GM18519 (cell line): ENCODE measurements at regions not wholly inside any gene's neighbourhood (a gene's known extent, or its start where the extent isn't known, plus 50 kb on each side); places are given as distances from the start of the nearest gene placed in this dataset.
"Not testable (repeated sequence)": the region's sequence is repeated elsewhere in the genome, so short reads cannot be mapped to it uniquely, and the experiment has no call there.

Experiments
- ATAC-seq: cut with Tn5 transposase; IDR thresholded peaks from one replicate; pipeline ENCODE4 v1.9.1; 2021; ENCODE audit warnings: mild to moderate bottlenecking, moderate library complexity; ENCODE audit not compliant: unreplicated experiment, low FRiP score

DNA sequence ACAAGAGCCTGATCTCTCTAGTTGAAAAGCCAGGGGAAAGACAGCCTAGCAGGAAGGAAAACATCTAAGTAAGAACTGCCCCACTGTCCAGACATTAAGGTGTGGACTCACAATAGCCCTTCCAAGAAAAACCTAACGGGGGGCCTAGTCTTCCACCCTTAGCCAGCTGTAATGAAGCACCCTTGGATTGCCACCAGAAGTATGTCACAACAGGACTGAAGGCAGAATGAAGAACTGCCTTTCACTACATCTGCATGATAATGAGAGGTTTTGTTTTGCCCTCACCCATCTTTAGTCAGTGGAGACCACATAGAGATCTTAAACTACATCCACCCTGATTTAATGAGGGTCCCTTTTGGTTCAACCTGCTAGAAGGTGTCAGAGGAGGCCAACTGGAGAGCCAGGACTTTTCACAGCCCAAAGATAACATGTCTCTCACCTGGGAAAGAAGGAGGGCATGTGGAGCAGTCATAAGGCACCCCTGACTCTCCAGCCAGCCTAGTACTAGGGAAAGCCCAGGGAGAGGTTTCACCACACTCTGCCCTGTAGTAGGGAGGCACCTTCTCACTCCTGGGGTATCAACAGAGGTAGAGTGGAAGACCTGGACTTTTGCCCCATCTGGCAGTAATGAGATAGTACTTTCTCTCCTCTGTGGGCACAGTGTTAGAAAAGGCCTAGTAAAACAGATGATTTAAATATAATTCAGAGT, 1017.4 kb upstream of the MANEA start:
- no peak for ATAC-seq

DNA sequence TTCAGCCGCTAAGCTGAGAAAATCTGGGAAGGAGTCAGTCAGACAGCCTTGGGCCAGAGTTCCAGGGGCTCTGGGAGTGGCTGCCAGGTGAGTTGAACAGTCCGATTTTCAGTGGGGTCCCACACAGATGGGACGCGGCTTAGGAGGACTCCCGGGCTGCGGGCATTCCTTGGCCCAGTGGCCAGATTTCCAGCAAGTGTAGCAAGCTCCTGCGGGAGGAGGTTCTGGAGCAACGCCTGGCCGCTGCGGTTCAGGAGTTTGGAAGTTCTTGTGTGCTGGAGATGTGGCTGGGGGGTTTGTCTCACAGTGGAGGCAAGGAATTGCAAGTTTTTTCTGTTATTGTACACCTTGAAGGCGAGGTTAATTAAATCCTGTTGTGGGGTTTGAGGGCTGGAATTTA, 1020.1 kb upstream of the MANEA start:
- not testable (repeated sequence) for ATAC-seq

DNA sequence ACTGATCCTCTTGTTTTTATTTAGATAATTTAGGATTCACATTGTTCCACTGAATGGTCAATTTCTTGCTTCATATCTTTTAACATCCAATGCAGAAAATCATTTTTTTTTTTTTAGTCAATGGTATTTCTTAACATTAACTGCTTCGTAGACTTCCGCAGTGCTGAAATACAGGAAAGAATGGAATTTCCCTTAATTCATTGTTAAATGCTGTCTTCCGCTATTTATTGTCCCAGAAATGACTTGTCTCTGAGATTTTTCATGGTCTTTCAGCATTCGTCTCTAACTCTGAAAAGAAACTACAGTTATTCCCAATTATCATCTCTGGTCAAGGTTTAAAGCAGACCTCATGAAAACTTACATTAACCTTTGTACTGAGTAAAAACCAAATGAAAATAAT, 1029.1 kb upstream of the MANEA start:
- no peak for ATAC-seq

DNA sequence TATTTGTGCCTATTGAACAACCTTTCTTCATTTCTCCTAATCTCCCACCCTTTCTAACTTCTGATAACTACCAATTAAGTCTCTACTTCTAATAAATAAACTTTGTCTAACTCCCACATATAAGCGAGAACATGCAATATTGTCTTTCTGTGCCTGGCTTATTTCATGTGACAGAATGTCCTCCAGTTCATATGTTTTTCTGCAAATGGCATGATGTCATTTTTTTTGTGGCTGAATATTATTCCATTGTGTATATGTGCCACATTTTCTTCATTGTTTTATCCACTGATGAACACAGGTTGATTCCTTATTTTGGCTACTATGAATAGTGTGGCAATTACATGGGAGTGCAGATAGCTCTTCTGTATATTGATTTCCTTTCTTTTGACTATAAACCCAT, 1041.5 kb upstream of the MANEA start:
- ATAC-seq, result no peak

DNA sequence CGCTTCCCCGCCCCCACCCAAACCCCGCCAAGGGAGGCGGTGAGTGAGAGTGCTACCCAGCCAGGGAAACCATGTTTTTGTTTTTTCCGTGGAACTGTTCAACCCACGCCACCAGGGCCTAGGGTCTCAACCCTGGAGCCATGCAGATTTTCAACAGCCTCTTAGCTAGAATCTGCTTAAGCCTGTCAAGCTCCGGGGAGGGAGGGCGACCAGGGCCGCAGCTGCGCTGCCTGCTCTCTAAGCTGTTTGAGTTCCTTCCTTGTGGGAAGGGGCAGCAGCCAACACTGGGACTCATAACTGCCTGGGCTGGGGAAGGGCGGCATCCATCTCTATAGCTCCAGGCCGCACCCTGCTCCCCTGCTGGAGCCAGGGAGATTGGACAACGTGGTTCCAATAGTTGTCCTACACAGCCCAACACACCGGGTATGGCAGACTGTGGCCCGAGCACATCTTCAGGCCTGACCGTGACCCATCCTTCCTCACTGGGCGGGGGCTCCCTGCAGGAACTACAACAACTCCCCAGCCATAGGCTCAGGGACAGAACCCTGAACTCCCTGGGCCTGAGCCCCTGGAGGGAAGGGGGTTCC, 1065.7 kb upstream of the MANEA start:
- ATAC-seq, result no peak

DNA sequence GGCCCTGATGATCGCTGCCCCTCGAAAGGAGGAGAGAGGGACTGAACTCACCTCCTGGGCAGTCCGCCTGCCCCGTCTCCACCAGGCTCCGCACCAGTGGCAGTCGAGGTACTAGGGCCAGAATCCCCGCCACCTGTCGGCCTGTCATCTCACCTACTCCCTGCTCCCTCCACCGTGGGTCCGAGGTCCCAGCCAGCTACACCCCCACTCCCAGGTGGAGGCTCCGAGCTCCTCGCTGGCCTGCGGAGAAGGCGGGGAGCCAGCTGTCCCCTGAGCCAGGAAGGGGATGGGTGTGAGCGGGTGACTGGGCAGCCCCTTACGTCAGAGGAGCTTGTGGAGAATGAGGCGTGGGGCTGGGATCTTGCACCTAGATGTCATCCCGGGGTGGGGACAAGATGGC, 1066.5 kb upstream of the MANEA start:
- ATAC-seq, result no peak

DNA sequence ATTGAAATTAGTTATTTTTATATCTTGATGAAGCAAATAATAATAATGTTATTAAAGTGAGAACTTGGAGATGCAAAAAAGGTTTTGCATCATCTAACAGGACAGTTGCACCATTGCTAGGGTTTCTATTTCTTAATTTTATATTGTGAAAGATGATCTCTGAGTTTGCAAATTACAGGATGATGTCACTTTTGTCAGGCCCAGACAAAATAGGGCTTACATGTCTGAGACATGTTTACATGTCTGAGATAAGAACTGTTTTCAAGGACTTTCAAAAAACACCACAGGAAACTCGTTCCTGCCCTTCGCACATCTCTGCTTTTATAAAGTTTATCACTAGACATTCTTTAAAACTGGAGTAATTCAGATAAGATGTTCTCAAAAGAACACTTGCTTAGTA, 1075.8 kb upstream of the MANEA start:
- no peak for ATAC-seq

DNA sequence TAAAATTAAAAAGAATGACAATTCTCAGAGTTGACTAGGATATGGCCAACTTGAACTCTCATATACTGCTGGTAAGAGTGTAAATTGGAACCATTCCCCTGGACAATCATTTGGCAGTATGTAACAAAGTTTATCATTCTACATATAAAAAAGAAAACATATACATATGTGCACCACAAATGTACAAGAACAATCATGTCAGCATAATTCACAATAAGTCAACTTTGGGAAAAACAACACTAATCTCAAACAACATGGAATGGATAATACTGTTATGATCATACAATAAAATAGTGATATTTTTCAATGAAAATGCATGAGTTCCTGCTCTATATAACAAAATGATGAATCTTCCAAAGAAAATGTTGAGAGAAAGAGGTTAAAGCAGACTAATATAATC, 1078.7 kb upstream of the EPHA7 start:
- ATAC-seq, result no peak

DNA sequence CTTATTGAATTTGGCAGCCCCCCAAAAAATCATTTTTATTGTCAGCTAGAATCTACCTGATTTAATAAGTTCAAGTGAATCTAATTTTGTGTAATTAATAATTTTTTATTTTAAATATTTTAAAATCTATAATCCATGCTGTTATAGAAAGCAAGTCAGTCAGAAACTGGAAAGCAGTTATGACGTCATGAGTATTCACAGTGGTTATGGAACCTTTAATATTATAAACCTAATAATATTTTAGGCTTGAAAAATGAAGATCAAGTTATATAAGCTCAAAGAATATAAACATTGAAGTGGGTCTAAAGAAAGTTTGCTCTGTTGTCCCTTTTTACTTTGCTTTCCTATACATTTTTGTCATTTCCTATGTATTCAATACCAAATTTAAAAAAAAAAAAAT, 1075.1 kb upstream of the EPHA7 start:
- ATAC-seq, result no peak

DNA sequence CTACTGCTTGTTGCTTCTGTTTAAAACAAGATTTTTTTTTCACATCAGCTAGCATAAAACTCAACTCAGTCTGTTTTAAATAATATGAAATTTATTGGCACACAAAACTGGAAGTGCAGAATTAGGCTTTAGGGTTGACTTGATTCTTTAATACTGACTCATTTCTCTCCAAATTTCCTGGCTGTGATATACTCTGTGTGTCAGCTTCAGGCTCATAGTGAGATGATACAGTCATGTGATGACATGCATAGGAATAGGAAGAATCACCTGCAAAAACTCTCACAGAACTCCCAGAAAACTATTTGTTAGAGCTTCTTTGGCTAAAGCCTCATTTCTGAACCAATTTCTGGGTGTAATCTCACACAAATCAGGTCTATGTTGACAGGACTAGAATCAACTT, 1068.0 kb upstream of the EPHA7 start:
- ATAC-seq, result no peak

DNA sequence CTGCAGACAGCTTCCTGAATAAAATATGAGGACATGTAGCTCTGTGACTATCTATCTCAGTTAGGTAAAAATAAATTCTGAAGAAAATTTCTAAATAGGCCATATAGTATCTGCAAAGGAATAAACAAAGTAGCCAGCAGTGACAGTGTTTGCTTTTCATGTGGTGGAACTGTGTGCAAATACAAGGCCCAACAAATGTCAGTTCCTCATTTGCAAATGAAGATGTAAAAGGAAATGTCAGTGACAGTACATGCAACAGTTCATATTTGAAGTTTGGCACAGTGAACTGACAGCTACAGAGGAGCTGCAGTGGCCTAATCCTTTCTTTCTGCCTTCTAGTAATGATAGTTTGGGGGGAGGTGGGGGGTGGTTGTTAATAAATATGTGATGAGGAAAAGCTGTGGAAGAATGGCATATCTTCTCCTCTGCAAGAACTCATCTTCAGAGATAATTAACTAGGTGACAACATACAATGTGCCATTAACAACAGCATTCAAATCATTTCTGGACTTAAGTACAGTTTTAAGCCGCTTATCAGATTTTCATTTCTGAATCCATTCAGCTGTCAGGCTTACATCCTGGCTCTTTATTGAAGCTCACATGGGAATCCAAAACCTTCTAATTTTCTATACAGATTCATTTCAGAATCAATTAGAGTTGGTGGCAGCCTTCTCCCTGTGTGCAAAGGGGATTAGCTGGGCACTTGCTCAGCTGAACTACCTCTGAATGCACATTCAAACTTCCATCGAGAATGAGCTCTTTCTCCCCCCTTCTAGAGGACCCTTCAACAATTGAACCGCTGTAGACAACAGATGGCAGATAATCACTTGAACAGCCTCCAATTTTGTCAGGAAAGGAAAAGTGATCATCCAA, 1059.0 kb upstream of the EPHA7 start:
- ATAC-seq, result no peak

DNA sequence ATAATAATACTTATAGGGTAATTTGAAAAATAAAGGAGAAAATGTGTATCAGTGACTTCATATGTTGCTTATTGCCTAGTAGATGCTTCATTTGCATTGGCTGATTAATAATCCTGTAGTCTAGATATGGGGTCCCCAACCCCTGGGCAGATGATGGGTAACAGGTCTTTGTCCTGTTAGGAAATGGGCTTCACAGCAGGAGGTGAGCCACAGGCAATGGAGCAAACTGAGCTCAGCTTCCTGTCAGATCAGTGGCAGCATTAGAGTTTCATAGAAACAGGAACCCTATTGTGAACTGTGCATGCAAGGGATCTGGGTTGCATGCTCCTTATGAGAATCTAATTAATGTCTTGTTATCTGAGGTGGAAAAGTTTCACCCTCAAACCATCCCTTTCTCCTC, 1049.5 kb upstream of the EPHA7 start:
- no peak for ATAC-seq

DNA sequence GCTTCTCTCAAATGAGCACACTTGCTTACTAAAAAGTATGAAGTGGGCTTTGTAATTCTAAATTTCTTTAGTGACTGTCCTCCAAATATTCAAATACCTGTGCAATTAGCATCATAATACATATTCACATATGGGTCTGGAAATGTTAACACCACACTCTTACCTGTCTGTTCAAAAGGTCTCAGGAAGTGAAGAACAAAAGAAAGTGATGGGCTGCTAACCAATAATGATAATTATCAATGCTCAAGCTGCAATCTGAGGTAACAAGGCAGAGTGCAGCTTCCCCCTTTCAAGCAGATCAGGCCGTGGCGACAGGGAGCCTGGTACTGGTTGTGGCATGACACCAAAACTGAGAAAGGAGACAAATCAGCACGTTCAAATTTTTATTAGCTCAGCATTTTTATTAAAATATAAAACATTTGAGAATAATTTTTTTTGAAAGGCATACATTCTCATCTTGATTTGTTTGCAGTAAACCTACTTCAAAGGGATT, 1044.7 kb upstream of the EPHA7 start:
- no peak for ATAC-seq

DNA sequence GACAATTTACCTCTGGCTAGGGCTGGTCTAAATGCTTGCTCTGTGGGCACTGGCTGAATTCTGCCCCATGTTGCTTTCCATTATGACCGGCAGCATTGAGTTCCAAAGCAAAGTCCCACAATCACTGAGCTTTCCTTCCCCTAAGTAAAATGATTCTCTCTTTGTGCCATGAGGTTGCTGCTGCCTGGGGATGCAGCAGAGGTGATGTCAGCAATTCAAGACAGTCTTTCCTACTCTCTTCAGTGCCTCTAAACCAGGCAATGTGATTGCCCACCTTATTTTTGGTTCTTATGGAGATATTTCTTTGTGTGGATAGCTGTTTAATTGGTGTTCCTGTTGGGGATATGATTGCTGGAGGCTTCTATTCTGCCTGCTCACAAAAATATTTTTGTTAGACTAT, 1043.9 kb upstream of the EPHA7 start:
- no peak for ATAC-seq

DNA sequence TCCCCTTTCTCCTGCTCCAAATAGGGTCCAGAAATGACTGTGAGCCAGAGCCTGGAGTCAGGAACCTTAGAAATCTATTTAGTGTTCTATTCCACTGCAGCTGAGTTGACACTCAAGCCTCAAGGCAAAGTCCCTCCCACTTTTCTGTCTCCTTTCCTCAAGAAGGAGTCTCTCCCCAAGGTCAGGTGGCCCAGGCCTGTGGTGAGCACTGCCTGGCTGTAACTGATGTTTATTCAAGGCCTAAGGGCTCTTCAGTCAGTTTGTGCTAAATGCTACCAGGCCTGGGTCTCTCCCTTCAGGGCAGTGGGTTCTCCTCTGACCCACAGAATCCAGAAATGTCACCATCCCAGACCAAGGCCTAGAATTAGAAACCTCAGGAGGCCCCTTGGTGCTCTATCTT, 1042.9 kb upstream of the EPHA7 start:
- ATAC-seq, result no peak

DNA sequence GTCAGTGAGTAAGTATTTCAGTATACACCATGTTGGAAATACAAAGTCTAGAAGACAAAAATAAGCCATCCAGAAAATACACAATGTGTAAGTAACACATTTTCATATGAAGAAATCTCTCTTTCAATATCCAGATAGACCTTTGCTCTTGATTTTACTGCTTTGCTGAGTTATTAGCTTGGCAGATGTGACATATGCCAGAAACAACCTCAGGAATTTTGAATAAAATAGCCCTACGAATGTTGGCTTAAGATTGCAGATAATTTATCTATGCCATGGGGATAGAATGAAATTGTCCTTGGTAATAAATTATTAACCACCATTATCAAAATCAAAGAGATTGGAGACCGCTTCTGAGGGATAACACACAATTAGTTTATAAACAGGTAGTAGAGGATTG, 1036.9 kb upstream of the EPHA7 start:
- ATAC-seq, result no peak

DNA sequence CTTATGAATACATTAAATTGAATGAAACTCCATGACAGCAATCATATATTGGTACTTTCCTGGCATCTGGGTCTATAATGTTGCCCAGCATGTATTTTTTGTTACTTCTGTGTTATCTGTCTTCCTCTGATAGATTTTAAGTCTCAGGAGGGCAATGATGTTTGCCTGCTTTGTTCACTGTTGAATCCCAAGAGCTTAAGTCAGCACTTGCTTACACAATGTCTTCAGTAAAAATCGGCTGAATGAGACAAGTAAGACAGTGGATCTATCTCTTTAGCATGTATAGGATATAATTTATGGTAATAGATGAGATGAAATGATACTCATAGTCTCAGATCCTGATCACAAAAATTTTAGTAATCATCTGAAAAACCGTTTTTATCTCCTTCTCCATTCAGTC, 1034.9 kb upstream of the EPHA7 start:
- ATAC-seq, result no peak

DNA sequence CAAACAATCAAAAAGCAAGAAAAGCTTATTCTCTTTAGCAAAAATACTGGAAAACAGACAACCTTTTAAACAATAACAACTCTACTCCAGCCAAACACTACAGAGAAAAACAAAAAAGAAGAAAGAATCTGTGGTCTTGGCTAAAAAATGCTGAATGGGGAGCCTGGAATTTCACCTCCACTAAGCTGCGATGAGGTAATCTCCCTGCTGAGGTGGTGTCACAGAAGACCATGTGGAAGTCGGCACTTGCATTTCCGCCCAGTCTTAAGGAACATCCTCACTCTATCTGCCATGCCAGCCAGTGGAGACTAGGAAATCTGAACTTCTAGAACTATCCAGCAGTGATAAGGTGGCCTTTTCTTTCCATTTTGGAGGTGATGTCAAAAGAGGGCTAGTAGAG, 1026.8 kb upstream of the EPHA7 start:
- no peak for ATAC-seq

DNA sequence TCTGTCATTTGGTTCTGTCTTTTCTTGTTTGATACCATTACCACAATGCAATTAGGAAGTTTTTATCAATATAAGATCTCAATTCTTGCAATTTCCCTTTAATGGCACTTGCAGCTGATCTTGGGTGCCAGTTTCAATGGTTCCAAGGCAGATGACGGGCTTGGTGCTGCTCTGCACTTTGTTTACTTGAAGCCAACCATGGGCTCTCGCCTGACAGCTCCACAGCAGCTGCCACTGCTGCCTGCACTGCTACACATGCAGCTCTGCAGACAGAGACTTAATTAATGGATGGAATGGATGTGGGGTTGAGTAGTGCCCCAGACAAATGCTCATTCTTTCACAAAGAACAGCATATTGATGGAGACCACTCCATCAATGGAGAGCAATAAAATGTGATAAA, 1024.3 kb upstream of the EPHA7 start:
- ATAC-seq, result no peak

DNA sequence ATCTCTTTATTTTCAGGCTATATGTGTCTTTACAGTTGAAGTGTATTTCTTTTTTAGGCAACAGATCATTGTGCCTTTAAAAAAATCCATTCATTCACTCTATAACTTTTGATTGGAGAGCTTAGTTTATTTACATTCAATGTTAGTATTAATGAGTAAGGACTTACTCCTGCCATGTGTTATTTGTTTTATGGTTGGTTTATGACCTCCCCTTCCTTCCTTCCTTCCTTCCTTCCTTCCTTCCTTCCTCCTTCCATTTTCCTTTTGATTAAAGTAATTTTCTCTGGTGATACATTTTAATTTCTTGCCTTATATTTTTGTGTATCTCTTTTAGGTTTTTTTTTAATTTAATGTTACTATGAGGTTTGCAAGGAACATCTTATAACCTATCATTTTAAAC, 1005.3 kb upstream of the EPHA7 start:
- ATAC-seq, result no peak

DNA sequence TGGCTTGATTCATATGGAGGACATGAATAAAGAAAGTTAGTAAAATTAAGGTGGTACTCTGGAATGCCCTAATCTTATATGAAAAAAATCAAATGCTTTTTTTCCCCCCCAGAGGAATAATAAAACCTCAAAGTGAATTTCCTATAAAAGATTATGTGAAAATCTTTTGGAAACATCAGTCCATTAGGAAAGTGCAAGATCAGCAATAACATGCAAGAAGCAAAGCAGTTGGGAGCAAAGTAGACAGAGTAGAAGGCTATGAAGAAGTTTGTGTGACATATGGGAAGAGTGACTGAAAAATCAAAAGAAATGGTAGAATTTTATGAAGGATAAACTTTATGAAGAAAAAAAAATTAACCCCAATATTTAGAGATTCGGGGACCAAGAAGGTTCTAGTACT, 998.0 kb upstream of the EPHA7 start:
- no peak for ATAC-seq

DNA sequence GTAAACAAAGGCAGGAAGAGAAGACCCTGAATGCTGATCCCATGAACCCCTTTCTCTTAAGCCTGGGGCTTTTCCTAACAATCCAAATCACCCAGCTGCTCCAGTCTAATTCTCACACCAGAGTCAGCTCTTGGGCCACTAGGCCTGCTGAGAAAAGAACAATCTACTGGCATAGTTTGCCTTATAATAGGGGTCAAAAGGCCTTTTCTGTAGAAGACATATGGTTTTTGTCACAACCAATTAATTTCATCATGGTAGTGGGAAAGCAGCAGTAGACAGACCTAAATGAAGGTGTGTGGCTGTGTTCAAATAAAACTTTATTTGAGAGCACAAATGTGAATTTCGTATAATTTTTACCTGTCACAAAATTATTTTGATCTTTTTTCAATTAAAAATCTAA, 994.7 kb upstream of the EPHA7 start:
- no peak for ATAC-seq
